ENCODE measurements at regions not wholly inside any gene's neighbourhood (a gene's known extent, or its start where the extent isn't known, plus 50 kb on each side); places are given as distances from the start of the nearest gene placed in this dataset.
"Not testable (repeated sequence)": the region's sequence is repeated elsewhere in the genome, so short reads cannot be mapped to it uniquely, and the experiment has no call there.

DNA sequence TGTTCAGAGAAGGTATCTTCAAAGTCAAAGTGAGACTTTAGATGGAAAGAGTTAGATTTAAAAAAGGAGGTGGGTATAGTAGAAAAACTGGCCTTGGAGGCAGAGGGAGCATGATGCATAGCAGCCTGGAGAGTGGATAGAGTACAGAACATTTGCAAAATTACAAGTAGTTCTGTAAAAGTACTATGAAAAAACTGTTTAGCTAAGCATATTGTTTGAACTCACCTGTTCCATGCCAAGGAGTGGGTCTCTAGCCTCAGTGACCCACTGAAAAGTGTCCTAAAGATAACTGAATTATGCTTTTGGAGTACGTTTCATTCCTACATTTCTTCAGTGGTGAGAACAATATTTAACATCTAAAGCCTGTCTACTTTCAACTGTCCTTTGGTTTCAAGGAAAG lies 218.9 kb downstream of the NAP1L3 start:
- Histone ChIP-seq H3K27me3 (ENCODE audit: control insufficient read depth, insufficient read depth, low read length) (no peaks in the 10 kb centered on the region), H3K4me3 (ENCODE audit: low read depth in 2 of 2, low read length in 2 of 2) (no peak overlapping the region), H3K27ac (ENCODE audit: low read length) (no peak overlapping the region), H3K36me3 (ENCODE audit: control insufficient read depth, insufficient read depth, low read length) (no peaks in the 10 kb centered on the region), H3K9me3 (ENCODE audit: control insufficient read depth, insufficient read depth, low read depth, low read length) (no peaks in the 10 kb centered on the region), H3K4me1 (ENCODE audit: control insufficient read depth, insufficient read depth, low read length) (no peaks in the 10 kb centered on the region)
- no peak for DNase-seq (ENCODE audit: low read depth, low spot score)
- CTCF ChIA-PET: no interaction called here
- in situ Hi-C loops (cut with HindIII; ENCODE audit: low pct_unique_long_range_greater_than_20kb, low sequenced_read_pairs) (no loop called here), intact Hi-C loops (cut with micrococcal nuclease; ENCODE audit: unreplicated experiment) (no loop called here)
- POLR2A ChIA-PET: no interaction called here
- no TSS peak for BruUV-seq (replicated peaks)
- TF ChIP-seq POLR2AphosphoS5 (IDR thresholded peaks at IDR 0.05; ENCODE audit: low read depth, low read length) (no peak), TCF7L2 (IDR thresholded peaks at IDR 0.05; ENCODE audit: low read depth, low read length) (no peak), CTCF (IDR thresholded peaks at IDR 0.05) (no peak), SIN3A (IDR thresholded peaks at IDR 0.05; ENCODE audit: borderline replicate concordance, insufficient read depth, low read depth, low read length) (no peak)
- TF ChIP-seq, protein P1, sequence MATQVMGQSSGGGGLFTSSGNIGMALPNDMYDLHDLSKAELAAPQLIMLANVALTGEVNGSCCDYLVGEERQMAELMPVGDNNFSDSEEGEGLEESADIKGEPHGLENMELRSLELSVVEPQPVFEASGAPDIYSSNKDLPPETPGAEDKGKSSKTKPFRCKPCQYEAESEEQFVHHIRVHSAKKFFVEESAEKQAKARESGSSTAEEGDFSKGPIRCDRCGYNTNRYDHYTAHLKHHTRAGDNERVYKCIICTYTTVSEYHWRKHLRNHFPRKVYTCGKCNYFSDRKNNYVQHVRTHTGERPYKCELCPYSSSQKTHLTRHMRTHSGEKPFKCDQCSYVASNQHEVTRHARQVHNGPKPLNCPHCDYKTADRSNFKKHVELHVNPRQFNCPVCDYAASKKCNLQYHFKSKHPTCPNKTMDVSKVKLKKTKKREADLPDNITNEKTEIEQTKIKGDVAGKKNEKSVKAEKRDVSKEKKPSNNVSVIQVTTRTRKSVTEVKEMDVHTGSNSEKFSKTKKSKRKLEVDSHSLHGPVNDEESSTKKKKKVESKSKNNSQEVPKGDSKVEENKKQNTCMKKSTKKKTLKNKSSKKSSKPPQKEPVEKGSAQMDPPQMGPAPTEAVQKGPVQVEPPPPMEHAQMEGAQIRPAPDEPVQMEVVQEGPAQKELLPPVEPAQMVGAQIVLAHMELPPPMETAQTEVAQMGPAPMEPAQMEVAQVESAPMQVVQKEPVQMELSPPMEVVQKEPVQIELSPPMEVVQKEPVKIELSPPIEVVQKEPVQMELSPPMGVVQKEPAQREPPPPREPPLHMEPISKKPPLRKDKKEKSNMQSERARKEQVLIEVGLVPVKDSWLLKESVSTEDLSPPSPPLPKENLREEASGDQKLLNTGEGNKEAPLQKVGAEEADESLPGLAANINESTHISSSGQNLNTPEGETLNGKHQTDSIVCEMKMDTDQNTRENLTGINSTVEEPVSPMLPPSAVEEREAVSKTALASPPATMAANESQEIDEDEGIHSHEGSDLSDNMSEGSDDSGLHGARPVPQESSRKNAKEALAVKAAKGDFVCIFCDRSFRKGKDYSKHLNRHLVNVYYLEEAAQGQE (IDR thresholded peaks at IDR 0.05; ENCODE audit: insufficient read depth in 1 of 2, low read depth in 2 of 2, low read length in 1 of 2): no peak
- ATAC-seq: no peak

DNA sequence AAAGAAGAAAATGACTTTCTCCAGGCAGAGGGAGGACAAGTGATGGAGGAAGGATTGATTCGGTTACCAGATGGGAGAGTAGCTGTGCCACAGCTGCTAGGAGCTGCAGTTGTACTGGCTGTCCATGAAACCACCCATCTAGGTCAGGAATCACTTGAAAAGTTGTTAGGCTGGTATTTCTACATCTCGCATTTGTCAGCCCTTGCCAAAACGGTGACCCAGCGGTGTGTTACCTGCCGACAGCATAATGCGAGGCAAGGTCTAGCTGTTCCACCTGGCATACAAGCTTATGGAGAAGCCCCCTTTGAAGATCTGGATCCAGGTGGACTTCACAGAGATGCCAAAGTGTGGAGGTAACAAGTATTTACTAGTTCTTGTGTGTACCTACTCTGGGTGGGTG lies 238.7 kb downstream of the NAP1L3 start:
- intact Hi-C loops (cut with micrococcal nuclease; ENCODE audit: unreplicated experiment); in situ Hi-C loops (cut with HindIII; ENCODE audit: low pct_unique_long_range_greater_than_20kb, low sequenced_read_pairs); POLR2A ChIA-PET; H3K27ac ChIP-seq (ENCODE audit: low read length); ATAC-seq; BruUV-seq (replicated peaks); DNase-seq (ENCODE audit: low read depth, low spot score); H3K4me3 ChIP-seq (ENCODE audit: low read depth in 2 of 2, low read length in 2 of 2); H3K9me3 ChIP-seq (ENCODE audit: control insufficient read depth, insufficient read depth, low read depth, low read length); H3K27me3 ChIP-seq (ENCODE audit: control insufficient read depth, insufficient read depth, low read length); CTCF ChIA-PET; H3K36me3 ChIP-seq (ENCODE audit: control insufficient read depth, insufficient read depth, low read length); H3K4me1 ChIP-seq (ENCODE audit: control insufficient read depth, insufficient read depth, low read length): not testable (repeated sequence)

- no TSS peak for BruUV-seq (replicated peaks)
- ChIA-PET POLR2A (no interaction called here), CTCF (no interaction called here)
- intact Hi-C loops (cut with micrococcal nuclease; ENCODE audit: unreplicated experiment) (no loop called here), in situ Hi-C loops (cut with HindIII; ENCODE audit: low pct_unique_long_range_greater_than_20kb, low sequenced_read_pairs) (no loop called here)
- ATAC-seq: no peak
- no peak for DNase-seq (ENCODE audit: low read depth, low spot score)
- Histone ChIP-seq H3K27me3 (ENCODE audit: control insufficient read depth, insufficient read depth, low read length) (no peaks in the 10 kb centered on the region), H3K27ac (ENCODE audit: low read length) (no peak overlapping the region), H3K36me3 (ENCODE audit: control insufficient read depth, insufficient read depth, low read length) (no peaks in the 10 kb centered on the region), H3K4me3 (ENCODE audit: low read depth in 2 of 2, low read length in 2 of 2) (no peak overlapping the region), H3K4me1 (ENCODE audit: control insufficient read depth, insufficient read depth, low read length) (no peaks in the 10 kb centered on the region), H3K9me3 (ENCODE audit: control insufficient read depth, insufficient read depth, low read depth, low read length) (no peaks in the 10 kb centered on the region)
- TF ChIP-seq TCF7L2 (IDR thresholded peaks at IDR 0.05; ENCODE audit: low read depth, low read length) (no peak), SIN3A (IDR thresholded peaks at IDR 0.05; ENCODE audit: borderline replicate concordance, insufficient read depth, low read depth, low read length) (no peak), CTCF (IDR thresholded peaks at IDR 0.05) (no peak), POLR2AphosphoS5 (IDR thresholded peaks at IDR 0.05; ENCODE audit: low read depth, low read length) (no peak)
- TF ChIP-seq, protein P1 (IDR thresholded peaks at IDR 0.05; ENCODE audit: insufficient read depth in 1 of 2, low read depth in 2 of 2, low read length in 1 of 2): no peak
Observed at GRCh38 chrX:93428497-93428896, 244.9 kb downstream of the NAP1L3 start.
